Liver (tissue), 8 donors: ENCODE measurements at regions not wholly inside any gene's neighbourhood (a gene's known extent, or its start where the extent isn't known, plus 50 kb on each side); places are given as distances from the start of the nearest gene placed in this dataset.

Source experiments
- DNase-seq: peaks from one replicate; pipeline ENCODE4 v3.0.0-alpha.2; 2017; ENCODE audit warnings: low spot score
- H3K27ac ChIP-seq, 2 donors: one replicate each; pipeline ENCODE4 v1.7.0; 2013; ENCODE audit warnings: inconsistent platforms in 2 of 2, low read length in 2 of 2, control low read depth in 1 of 2, low read depth in 1 of 2, mild to moderate bottlenecking in 1 of 2
- H3K27me3 ChIP-seq, 4 donors: one replicate each; pipeline versions ENCODE4 v1.6.1 to v1.7.0; 2013; ENCODE audit warnings: low read length in 3 of 4, inconsistent platforms in 1 of 4, mild to moderate bottlenecking in 1 of 4, moderate library complexity in 1 of 4; ENCODE audit not compliant: control insufficient read depth in 4 of 4, insufficient read depth in 4 of 4
- H3K36me3 ChIP-seq, 4 donors: one replicate each; pipeline versions ENCODE4 v1.6.1 to v1.7.0; 2013; ENCODE audit warnings: low read length in 3 of 4, mild to moderate bottlenecking in 3 of 4, low read depth in 1 of 4, moderate library complexity in 1 of 4; ENCODE audit not compliant: control insufficient read depth in 4 of 4, insufficient read depth in 3 of 4
- H3K4me1 ChIP-seq, 4 donors: one replicate each; pipeline versions ENCODE4 v1.6.1 to v1.7.0; 2013; ENCODE audit warnings: low read length in 3 of 4, mild to moderate bottlenecking in 3 of 4, moderate library complexity in 1 of 4; ENCODE audit not compliant: control insufficient read depth in 4 of 4, insufficient read depth in 4 of 4
- H3K4me3 ChIP-seq, 3 donors: one replicate each; pipeline versions ENCODE4 v1.6.1 to v1.7.0; 2013; ENCODE audit warnings: low read length in 3 of 3, control low read depth in 1 of 3, low read depth in 1 of 3, mild to moderate bottlenecking in 1 of 3
- H3K9ac ChIP-seq, 2 donors: one replicate each; pipeline ENCODE4 v1.7.0; 2013; ENCODE audit warnings: low read length in 2 of 2, mild to moderate bottlenecking in 2 of 2, moderate library complexity in 2 of 2, control low read depth in 1 of 2, low read depth in 1 of 2
- H3K9me3 ChIP-seq, 4 donors: one replicate each; pipeline versions ENCODE4 v1.6.1 to v1.7.0; 2013; ENCODE audit warnings: low read length in 3 of 4; ENCODE audit not compliant: control insufficient read depth in 4 of 4
- CTCF ChIP-seq: fragments of 150-350 bp; IDR thresholded peaks from 2 replicates; pipeline ENCODE4 v1.5.1; 2017; ENCODE audit warnings: improper control_type of control experiment, low read depth, low read length; ENCODE audit not compliant: missing input control
- EGR1 ChIP-seq, 2 donors: IDR thresholded peaks; 2 replicates each; pipeline ENCODE4 v1.6.1; 2016 to 2018; ENCODE audit warnings: antibody characterized with exemption in 2 of 2, low read depth in 2 of 2
- FOXA1 ChIP-seq: IDR thresholded peaks from 2 replicates; pipeline ENCODE4 v1.6.1; 2016; ENCODE audit warnings: antibody characterized with exemption
- GABPA ChIP-seq, 2 donors: IDR thresholded peaks in 1 of 2; conservative IDR thresholded peaks in 1 of 2; 2 replicates each; pipeline ENCODE4 v1.6.1; 2016; ENCODE audit warnings: antibody characterized with exemption in 2 of 2, mild to moderate bottlenecking in 1 of 2, moderate library complexity in 1 of 2
- HNF4G ChIP-seq: IDR thresholded peaks from 2 replicates; pipeline ENCODE4 v1.6.1; 2016; ENCODE audit warnings: antibody characterized with exemption
- JUND ChIP-seq, 2 donors: IDR thresholded peaks; 2 replicates each; pipeline ENCODE4 v1.6.1; 2016; ENCODE audit warnings: antibody characterized with exemption in 2 of 2
- RAD21 ChIP-seq, 2 donors: IDR thresholded peaks; 2 replicates each; pipeline ENCODE4 v1.6.1; 2016; ENCODE audit warnings: antibody characterized with exemption in 2 of 2, mild to moderate bottlenecking in 2 of 2
- RXRA ChIP-seq, 2 donors: IDR thresholded peaks; 2 replicates each; pipeline ENCODE4 v1.6.1; 2017 to 2018; ENCODE audit warnings: antibody characterized with exemption in 2 of 2, mild to moderate bottlenecking in 1 of 2
- SP1 ChIP-seq: IDR thresholded peaks from 2 replicates; pipeline ENCODE4 v1.6.1; 2018; ENCODE audit warnings: antibody characterized with exemption, mild to moderate bottlenecking
- TAF1 ChIP-seq: conservative IDR thresholded peaks from 2 replicates; pipeline ENCODE4 v1.6.1; 2016; ENCODE audit warnings: antibody characterized with exemption, mild to moderate bottlenecking
- YY1 ChIP-seq: IDR thresholded peaks from 2 replicates; pipeline ENCODE4 v1.6.1; 2016; ENCODE audit warnings: antibody characterized with exemption, mild to moderate bottlenecking
- ZBTB33 ChIP-seq: IDR thresholded peaks from 2 replicates; pipeline ENCODE4 v1.6.1; 2016; ENCODE audit warnings: antibody characterized with exemption
- WGBS: extraction: QIAGEN DNeasy Blood & Tissue Kit; methylation state at CpG from one replicate; pipeline ENCODE4 v1.1.7; 2013; 5-methylcytosine and 5-hydroxymethylcytosine counted together
- TF ChIP-seq, protein P1 (sequence below): IDR thresholded peaks from 2 replicates; pipeline ENCODE4 v1.6.1; 2016; ENCODE audit warnings: antibody characterized with exemption, mild to moderate bottlenecking
- donor health status: healthy.
- donor health status: healthy.
- donor health status: healthy.
- donor health status: healthy.
- donor health status: healthy.

- Histone ChIP-seq H3K4me1 (no peaks in the 10 kb centered on the region), H3K27ac (no peak overlapping the region), H3K4me3 (no peak overlapping the region), H3K27me3 (no peaks in the 10 kb centered on the region), H3K36me3 (no peaks in the 10 kb centered on the region), H3K9ac (no peak overlapping the region), H3K9me3 (no peaks in the 10 kb centered on the region)
- no peak for DNase-seq
- WGBS, result 95% methylated on average over 5 of the region's 5 CpGs
- TF ChIP-seq JUND (IDR thresholded peaks at IDR 0.05) (no peak), HNF4G (no peak), RAD21 (IDR thresholded peaks at IDR 0.05) (no peak)
Observed at GRCh38 chr16:18008356-18008755, 328.2 kb downstream of the NPIPA8 start.

GRCh38 chr16:18003033-18003432 is 333.5 kb downstream of the NPIPA8 start:
- DNase-seq, result no peak
- no peak for TF ChIP-seq SP1
- no peak for TF ChIP-seq ZBTB33
- no peak for TF ChIP-seq RAD21 (IDR thresholded peaks at IDR 0.05)
- no peak for TF ChIP-seq HNF4G
- no peak for TF ChIP-seq FOXA1
- no peak for TF ChIP-seq JUND (IDR thresholded peaks at IDR 0.05)
- TF ChIP-seq, protein P1, sequence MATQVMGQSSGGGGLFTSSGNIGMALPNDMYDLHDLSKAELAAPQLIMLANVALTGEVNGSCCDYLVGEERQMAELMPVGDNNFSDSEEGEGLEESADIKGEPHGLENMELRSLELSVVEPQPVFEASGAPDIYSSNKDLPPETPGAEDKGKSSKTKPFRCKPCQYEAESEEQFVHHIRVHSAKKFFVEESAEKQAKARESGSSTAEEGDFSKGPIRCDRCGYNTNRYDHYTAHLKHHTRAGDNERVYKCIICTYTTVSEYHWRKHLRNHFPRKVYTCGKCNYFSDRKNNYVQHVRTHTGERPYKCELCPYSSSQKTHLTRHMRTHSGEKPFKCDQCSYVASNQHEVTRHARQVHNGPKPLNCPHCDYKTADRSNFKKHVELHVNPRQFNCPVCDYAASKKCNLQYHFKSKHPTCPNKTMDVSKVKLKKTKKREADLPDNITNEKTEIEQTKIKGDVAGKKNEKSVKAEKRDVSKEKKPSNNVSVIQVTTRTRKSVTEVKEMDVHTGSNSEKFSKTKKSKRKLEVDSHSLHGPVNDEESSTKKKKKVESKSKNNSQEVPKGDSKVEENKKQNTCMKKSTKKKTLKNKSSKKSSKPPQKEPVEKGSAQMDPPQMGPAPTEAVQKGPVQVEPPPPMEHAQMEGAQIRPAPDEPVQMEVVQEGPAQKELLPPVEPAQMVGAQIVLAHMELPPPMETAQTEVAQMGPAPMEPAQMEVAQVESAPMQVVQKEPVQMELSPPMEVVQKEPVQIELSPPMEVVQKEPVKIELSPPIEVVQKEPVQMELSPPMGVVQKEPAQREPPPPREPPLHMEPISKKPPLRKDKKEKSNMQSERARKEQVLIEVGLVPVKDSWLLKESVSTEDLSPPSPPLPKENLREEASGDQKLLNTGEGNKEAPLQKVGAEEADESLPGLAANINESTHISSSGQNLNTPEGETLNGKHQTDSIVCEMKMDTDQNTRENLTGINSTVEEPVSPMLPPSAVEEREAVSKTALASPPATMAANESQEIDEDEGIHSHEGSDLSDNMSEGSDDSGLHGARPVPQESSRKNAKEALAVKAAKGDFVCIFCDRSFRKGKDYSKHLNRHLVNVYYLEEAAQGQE, result no peak
- TF ChIP-seq EGR1 (IDR thresholded peaks at IDR 0.05; ENCODE audit: low read depth in 2 of 2), result no peak
- TF ChIP-seq RXRA (IDR thresholded peaks at IDR 0.05), result no peak
- WGBS, result 76% methylated on average over 6 of the region's 6 CpGs
- Histone ChIP-seq H3K9me3 (no peaks in the 10 kb centered on the region), H3K27ac (no peak overlapping the region), H3K4me3 (no peak overlapping the region), H3K36me3 (no peaks in the 10 kb centered on the region), H3K4me1 (no peaks in the 10 kb centered on the region), H3K27me3 (no peaks in the 10 kb centered on the region), H3K9ac (no peak overlapping the region)

DNA sequence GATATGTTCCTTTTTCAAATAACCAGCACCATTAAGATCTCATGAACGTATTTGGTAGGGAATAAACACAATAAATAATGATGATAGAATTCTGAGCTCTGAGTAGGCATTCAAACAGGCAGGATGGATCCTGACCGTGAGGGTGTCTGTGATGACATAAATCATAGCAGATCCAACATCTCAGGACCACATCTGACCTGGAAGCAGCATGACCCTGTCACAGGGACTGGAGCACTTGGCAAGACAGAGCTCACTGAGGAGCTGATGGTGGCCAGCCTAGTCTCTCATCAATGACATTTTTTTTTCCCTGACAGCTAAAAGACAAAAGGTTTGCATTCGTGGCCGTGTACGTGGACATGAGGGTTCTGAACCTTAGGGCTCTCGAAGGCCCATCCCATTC is 337.5 kb downstream of the NPIPA8 start:
- TF ChIP-seq GABPA (IDR thresholded peaks at IDR 0.05 in 1 of 2, conservative IDR thresholded peaks at IDR 0.05 in 1 of 2), result no peak
- TF ChIP-seq YY1, result no peak
- TF ChIP-seq TAF1, result no peak
- TF ChIP-seq EGR1 (IDR thresholded peaks at IDR 0.05; ENCODE audit: low read depth in 2 of 2), result no peak
- no peak for TF ChIP-seq HNF4G
- TF ChIP-seq CTCF, result no peak
- WGBS, result 82% methylated on average over 6 of the region's 6 CpGs
- DNase-seq, result no peak
- H3K36me3 ChIP-seq, result no peaks in the 10 kb centered on the region
- H3K9me3 ChIP-seq, result no peaks in the 10 kb centered on the region
- no peaks in the 10 kb centered on the region for H3K4me1 ChIP-seq
- H3K27ac ChIP-seq, result no peak overlapping the region
- H3K9ac ChIP-seq, result no peak overlapping the region
- no peak overlapping the region for H3K4me3 ChIP-seq
- no peaks in the 10 kb centered on the region for H3K27me3 ChIP-seq
